Epidermal melanocyte (primary cell): ENCODE measurements at regions not wholly inside any gene's neighbourhood (a gene's known extent, or its start where the extent isn't known, plus 50 kb on each side); places are given as distances from the start of the nearest gene placed in this dataset.
"Not testable (repeated sequence)": the region's sequence is repeated elsewhere in the genome, so short reads cannot be mapped to it uniquely, and the experiment has no call there.

Experiments
- DNase-seq: peaks from one replicate; pipeline ENCODE4 v3.0.0; 2011; ENCODE audit warnings: low spot score; ENCODE audit not compliant: insufficient read length

DNA sequence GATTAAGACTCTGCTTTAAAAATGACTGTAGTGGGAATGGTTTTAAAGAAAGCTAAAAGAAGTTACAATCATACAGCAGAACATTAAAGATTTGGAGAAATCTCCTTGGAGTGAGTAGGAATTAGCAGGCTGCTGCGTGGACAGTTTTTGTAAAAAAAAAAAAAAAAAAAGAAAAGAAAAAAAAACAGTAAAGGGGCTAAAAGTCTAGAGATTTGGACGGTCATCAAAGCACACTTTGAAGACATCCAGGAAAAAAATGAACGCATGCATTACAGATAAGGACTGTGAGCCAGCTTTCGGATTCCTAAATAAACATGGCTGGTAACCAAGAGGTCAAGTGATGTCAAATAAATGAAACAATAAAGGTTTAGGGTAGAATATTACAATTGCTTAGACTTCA lies 1700.6 kb downstream of the PCDH9 start:
- DNase-seq = no peak

DNA sequence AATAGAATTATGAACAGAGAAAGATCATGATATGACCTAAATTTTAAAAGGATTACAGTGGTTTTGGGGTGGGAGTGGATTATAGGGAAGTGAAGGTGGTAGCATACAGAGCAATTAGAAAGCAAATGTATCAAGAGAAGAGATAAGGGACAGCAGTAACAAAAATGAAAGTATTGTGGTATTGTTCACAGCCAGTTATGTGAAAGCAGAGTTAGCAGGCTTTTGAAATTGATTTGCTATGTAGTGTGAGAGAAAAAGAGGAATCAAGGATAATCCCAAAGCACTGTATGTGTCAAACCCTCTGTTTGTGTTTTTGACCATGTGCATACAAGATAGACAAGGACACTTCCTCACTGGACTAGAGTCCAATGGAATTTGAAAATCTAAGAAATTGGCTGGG lies 1721.4 kb downstream of the PCDH9 start:
- no peak for DNase-seq

DNA sequence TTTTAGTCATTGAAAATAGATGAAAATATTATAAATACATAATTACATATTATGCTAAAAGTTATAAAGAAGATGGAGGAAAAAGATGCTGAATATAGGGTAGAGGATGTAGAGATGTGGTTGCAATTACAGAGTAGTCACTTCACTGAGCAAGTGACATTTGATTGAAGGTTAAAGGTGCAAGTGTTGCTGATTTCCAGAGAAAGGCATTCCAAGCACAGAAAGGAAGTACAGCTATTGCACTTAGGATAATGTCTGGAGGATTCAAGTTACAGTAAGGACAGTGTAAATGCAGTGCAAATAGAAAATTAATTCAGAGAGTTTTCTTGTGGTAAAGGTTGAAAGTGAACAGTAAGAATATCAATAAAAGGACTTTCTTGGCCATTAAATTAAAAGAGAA lies 1721.8 kb downstream of the PCDH9 start:
- no peak for DNase-seq

DNA sequence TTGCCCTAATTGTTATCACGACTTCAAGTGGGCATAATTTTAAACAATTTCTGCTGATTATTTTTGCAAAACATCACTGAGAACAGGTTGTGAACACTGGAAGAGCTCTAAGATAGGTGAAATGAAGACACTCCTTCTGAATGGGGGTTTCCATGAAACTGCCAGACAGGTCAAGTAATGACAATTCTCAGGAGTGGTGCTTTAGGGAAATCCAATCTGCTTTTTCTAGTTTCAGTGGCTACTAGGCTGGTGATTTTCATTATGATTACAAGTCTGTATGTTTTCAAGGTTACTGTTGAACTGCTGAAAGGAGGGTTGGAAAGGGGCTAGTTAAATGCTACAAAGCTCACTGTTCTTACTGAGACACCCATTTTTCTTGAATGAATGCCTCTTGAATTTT lies 1724.2 kb downstream of the PCDH9 start:
- no peak for DNase-seq

DNA sequence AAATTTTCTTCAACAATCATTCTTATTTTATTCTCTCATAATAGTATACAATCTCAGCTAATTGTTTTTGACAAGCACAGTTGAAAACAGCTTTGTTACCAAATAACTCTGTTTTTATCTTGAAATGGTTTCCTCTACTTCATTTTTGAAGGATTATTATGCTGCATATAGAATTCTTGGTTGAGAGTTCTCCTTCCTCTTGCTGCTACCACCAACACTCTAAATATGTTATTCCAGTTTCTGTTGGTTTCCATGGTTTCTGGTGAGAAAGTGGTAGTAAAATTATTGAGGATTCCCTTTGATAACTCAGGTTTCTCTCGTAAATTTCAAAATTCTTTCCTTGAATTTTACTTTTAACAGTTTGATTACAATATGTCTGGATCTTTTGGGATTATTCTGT lies 1725.9 kb downstream of the PCDH9 start:
- no peak for DNase-seq

DNA sequence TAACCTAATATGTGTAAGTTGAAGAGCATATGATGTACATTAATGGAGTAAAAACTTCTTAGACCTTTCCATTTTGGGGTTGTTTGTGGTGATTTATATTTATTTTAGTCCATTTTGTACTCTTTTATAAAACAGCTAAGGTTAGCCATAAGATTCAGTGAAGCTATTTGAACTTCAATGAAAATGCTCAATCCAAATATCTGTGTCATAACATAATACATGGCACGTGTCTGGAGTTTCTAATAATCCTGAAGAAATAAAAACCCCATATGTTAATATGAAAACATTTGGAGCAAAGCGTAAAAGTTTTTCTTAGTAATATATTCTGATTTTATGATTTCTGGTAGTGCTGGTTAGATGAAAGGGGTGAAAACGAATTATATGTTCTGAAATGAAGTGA lies 1729.7 kb downstream of the PCDH9 start:
- no peak for DNase-seq

DNA sequence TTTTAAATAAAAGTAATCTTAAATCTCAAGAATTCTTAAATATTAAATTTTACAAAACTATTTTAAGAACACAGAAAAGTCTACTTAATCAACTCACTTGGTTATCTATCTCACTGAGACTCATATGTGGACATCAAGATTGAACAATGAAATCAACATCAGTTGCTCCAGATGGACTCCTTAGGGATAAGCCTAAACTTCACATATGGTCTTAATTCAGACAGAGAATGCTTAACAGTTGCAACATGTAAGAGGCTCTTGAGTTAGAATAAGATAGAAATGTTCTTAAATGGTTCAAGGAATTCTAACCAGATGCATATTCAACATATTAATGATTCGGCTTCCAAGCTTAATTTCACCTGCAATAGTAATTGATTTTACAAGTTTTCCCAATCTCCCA lies 1730.9 kb downstream of the PCDH9 start:
- no peak for DNase-seq

DNA sequence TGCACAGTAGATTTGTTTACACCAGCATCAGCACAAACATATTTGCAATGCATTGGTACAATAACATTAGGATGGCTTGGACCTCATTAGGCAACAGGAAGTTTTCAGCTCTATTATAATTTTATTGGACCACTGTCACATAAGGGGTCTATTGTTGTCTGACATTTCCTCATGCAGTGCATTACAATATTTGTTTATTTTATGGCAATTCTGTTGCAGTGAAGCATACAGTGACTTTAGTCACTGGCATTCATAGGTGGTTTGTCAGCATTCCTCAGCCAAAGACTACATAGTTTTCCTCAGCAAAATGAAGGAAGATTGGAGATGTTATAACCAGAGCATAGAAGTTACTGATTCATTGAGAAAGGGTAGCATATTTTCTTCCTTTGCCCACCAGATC lies 1732.9 kb downstream of the PCDH9 start:
- no peak for DNase-seq

DNA sequence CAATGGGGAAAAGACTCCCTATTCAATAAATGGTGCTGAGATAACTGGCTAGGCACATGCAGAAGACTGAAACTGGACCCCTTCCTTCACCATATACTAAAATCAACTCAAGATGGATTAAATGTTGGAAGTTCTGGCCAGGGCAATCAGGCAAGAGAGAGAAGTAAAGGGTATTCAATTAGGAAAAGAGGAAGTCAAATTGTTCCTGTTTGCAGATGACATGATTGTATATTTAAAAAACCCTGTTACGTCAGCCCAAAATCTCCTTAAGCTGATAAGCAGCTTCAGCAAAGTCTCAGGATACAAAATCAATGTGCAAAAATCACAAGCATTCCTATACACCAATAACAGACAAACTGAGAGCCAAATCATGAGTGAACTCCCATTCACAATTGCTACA lies 1739.4 kb downstream of the PCDH9 start:
- not testable (repeated sequence) for DNase-seq

DNA sequence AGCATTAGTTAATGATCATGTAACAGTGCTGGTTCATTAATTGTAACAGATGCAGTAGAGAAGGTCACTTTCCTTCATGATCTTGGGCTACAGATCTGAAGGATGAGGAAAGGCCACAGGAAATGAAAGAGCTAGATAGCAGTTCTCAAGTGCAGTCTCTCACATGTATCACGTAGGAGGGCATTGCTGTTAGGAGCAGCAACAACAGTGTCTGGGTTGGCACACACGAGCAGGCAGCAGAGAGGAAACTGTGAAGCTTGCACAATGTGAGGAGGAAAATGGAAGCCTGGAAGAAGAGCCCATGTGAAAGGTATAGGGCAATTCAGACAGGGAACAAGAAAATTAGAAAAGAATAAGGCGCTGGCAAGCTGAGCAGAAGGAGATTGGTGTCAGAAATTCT lies 1741.5 kb downstream of the PCDH9 start:
- DNase-seq = no peak

DNA sequence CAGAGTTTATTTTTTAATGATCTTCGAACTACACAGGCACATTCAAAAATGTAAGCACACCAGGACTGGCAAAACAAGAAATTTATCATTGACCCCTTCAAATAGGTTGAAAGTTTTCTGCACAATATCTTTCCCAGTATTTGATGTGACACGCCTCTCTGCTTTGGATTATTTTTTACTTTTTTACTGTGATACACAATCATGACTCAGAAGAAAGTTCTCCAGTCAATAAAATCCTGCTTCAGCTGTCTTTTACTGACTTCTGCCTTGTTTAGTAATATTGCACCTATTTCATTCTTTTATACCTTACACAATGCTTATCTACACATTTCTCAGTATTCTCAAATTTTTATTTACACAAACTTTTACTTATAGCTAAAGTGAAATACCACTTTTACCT lies 1750.4 kb downstream of the PCDH9 start:
- no peak for DNase-seq

DNA sequence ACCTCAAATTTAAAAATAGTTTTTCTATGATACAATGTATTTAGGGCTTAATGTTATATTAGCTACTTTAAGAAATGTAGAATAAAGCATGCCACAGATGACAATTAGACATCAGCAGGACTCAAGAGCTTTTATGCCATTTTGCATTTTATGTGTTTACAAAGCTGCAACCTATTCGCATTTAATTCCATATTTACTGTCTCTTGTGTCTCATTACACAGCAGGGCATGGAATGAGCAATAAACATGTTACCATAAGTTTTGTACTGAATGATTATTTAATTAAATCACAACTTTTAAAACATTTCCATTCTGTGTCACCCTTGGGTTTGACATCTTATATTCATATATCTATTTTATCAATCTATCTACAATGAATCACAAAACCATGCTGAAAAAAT lies 1756.9 kb downstream of the PCDH9 start:
- no peak for DNase-seq

DNA sequence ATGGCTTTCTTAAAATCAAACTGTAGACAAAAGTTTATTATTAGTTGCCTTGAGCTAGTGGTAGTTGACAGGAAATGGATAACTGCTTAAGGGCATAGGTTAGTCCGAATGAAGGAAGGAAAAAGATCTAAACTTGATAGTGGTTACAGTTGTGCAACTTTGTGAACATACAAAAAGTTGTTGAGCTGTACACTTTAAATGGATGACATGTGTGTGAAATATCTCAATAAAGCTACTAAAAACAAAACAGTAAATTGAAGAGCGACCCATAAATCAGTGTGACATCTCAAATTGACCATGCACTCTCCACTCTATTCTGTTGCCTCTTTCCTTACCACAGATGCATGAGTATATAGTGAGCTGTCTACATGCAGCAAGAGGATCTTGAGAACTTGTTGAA lies 1757.8 kb downstream of the PCDH9 start:
- no peak for DNase-seq

DNA sequence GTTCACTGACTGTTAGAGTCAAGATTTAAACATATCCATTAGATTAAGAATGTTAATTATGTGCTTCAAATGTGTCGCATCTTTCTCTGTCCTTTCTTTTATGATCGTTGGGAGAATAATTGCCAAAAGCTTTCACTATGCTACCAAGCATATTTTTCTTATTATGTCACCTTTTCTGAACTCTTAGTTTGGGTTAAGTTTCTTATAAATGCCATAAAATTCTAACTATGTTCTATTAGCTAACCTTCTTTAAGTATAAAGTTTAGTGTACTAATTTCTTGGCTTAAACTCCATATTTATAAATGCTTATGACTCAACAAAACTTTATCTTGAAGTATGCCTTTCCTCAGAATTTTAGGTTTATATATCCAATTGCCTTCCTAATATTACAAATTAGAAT lies 1759.4 kb downstream of the PCDH9 start:
- DNase-seq = no peak

DNA sequence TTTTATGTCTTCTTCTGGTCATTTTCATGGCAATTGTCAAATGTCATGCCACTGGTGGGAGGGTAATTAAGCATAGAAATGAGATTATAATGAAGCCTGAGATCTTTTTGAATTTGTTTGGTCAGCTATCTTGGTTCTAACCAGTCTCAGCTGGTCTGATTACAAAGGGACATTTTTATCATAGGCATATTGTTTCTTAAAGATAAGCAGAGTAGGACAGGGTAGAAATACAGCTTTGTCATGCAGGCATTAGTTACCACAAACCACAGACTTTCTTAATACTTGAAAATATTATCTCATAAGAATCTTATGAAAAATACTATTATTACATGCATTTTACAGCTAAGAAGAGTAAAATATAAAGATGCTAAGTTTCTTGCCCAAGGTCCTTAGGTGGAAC lies 1761.5 kb downstream of the PCDH9 start:
- DNase-seq = no peak

DNA sequence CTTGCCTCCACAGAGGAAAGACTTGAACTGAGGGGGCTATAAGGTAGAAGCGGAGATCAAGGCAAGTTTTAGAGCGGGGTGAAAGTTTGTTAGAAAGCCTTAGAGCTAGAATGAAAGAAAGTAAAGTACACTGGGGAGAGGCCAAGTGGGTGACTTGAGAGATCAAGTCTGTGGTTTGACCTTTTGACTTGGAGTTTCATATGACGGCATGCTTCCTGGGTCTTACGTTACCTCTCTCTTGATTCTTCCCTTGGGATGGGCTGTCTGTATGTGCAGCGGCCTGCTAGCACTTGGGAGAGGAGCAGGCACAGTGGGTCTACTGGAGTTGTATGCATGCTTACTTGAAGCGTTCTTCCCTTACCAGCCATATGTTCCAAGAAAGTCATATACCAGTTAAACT lies 1768.5 kb downstream of the PCDH9 start:
- DNase-seq = no peak

DNA sequence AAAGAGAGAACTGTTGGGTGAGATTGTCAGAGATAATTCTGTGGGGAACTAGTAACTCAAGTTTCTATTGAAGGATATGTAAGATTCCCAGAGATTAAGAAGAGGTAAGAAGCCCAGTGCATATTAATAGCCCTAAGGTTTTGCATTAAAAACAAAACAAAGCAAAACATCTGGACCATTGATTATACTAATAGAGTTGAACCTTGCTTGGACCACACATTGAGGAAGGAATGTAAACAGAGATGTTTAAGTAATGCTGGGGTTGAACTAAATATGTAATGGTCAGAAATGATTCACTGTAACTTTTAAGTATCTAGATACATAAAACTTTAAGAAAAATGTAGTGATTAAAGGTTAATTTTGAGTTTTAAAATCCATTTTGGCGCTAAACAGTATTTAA lies 1770.0 kb downstream of the PCDH9 start:
- no peak for DNase-seq

DNA sequence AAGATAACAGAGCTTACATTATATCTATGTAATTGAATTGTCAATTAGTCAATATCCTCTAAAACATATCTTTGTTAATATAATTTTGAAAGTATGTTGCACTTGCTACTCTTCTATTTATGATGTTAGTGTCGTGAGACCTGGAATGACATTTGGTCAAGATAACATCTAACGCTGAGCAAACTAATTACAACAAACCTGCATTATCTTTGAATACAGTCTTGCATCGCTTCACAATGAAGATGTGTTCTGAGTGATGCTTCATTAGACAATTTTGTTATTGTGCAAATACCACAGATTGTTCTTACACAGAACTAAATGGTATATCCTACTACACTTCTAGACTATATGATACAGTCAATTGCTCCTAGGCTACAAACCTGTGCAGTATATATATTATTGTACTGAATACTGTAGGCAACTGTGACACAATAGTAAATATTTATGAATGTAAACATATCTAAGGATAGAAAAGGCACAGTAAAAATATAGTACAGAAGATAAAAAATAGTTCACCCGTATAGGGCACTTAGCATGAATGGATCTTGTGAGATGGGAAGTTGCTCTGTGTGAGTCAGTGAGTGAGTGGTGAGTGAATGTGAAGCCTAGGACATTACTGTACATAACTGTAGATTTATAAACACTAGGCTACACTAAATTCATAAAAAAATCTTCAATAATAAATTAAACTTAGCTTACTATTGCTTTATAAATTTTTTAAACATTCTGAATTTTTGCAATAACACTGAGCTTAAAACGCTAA lies 1773.8 kb downstream of the PCDH9 start:
- DNase-seq = no peak

DNA sequence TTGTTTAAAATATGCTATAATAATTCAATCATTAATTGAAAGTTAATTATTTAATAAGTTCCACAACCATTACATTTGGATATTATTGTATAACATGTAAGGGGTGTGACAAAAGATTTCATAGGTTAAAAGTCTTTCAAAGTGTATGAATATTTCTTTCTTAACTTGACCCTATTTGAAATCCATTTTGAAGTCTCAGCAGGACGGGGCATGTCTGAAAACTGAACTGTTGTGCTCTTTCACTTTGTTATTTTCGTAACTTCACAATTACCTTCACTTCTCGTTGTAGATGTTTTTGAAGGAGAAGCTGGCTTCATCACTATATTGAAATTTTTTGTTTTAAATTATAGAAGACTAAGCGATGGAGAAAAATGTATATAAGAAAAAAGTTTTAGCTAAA lies 1775.7 kb downstream of the PCDH9 start:
- no peak for DNase-seq

DNA sequence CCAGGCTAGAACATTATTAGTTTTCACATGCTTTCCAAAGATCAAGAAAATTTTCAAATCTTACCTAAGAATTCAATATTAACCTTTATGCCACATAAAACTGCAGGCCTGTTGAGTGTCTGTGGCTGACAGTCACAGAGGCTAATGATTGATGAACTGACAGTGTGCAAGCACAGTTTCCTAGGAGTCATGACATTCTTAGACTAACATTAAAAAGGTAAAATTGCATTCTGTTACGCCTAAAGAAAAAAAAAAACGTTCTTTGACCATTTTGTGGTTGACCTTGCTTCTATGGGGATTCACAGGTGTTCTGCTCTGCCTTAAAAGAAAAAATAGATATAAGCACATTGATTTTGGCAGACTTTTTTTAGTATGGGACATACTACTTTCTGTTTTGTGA lies 1776.2 kb downstream of the PCDH9 start:
- no peak for DNase-seq

DNA sequence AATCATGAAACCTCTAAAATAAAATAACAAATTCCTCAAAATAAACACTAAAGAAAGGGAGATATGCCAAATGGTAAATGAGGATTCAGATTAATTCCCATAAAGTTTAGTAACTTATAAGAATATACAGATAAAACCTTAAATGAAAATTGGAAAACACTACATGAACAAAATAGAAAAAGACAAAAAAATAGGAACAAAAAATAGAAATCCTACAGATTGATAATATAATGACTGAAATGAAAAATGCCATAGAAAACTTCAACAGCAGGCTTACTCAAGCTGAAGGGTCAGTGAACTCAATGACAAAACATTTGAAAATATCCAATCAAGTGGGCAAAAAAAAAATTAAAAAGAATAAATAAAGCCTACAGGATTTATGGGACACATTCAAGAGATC lies 1784.8 kb downstream of the PCDH9 start:
- no peak for DNase-seq

DNA sequence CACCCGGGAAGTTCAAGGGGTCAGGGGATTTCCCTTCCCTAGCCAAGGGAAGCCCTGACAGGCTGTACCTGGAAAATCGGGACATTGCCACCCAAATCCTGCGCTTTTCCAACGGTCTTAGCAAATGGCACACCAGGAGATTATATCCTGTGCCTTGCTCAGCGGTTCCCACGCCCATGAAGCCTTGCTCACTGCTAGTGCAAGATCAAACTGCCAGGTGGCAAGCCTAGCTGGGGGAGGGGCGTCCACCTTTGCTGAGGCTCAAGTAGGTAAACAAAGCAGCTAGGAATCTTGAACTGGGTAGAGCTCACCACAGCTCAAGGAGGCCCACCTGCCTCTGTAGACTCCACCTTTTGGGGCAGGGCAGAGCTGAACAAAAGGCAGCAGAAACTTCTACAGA lies 1794.5 kb downstream of the PCDH9 start:
- no peak for DNase-seq

DNA sequence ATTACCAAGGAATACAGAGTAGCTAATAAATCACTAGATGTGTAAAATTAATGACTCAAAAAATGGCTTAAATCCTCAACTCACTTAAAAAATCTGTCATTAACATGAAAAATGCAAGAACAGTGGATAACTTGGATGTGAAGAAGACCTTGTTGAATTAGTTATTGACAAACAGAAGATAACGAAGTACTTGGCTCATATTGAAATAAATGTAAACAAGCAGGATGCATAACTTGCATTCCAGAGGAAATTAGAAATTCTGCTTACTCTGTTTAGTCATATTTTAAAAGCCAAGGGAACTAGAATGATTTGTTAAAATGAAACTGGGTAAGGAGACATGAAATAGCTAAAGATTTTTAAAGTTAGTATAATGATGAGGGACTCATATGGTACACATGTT lies 1812.2 kb downstream of the PCDH9 start:
- DNase-seq = no peak

DNA sequence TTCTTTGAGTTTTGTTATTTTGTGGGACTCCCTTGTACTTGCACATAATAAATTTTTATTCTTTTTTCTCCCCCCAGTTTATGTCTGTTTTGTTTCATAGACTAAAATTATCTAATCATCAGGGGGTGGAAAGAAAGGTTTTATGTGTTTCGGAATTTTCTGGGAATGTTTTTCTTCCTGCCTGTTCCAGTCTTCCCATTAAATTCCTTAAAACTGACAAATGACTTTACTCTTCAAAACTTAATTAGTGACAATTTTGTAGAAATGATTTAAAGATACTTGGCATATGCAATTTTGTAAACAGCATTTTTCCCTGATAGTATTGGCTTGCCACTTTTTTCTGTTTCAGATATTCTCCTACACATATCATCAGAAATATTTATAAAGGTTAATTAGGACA lies 1813.4 kb downstream of the PCDH9 start:
- no peak for DNase-seq
